Activated CD8-positive, alpha-beta T cell treated with anti-CD3 and anti-CD28 coated beads for 36 hours (primary cell): ENCODE measurements at regions not wholly inside any gene's neighbourhood (a gene's known extent, or its start where the extent isn't known, plus 50 kb on each side); places are given as distances from the start of the nearest gene placed in this dataset.
A peak's percentile ranks its signal among the peaks of the same experiment; 100 is the strongest.

Experiments
- ATAC-seq: fragments of 200-7000 bp; cut with Tn5 transposase; one replicate; pipeline ENCODE4 v1.10.0; 2021; ENCODE audit warnings: mild to moderate bottlenecking, moderate library complexity
- CTCF ChIA-PET: fragments of 350-600 bp; sonication (Branson Sonifier 250); formaldehyde crosslinking; loops from one replicate; lab custom pipeline; 2021; ENCODE audit warnings: antibody characterized with exemption; lab: Charles Lee
- POLR2A ChIA-PET: fragments of 350-600 bp; sonication (Branson Sonifier 250); formaldehyde crosslinking; loops from one replicate; lab custom pipeline; 2021; ENCODE audit warnings: antibody characterized with exemption; lab: Charles Lee
- DNase-seq: peaks from one replicate; pipeline ENCODE4 v3.0.0-alpha.2; 2020
- H3K27ac Mint-ChIP-seq: one replicate; pipeline ENCODE4 v1.8.0; 2021; ENCODE audit warnings: mild to moderate bottlenecking, mixed read lengths
- H3K27me3 Mint-ChIP-seq: one replicate; pipeline ENCODE4 v1.8.0; 2021; ENCODE audit warnings: mixed read lengths
- H3K36me3 Mint-ChIP-seq: one replicate; pipeline ENCODE4 v1.8.0; 2021; ENCODE audit warnings: low read depth, mixed read lengths
- H3K4me1 Mint-ChIP-seq: one replicate; pipeline ENCODE4 v1.8.0; 2021; ENCODE audit warnings: low read depth, mixed read lengths
- H3K4me3 Mint-ChIP-seq: one replicate; pipeline ENCODE4 v1.8.0; 2021; ENCODE audit warnings: mild to moderate bottlenecking, moderate library complexity, mixed read lengths
- H3K9me3 Mint-ChIP-seq: one replicate; pipeline ENCODE4 v1.8.0; 2021; ENCODE audit warnings: mixed read lengths
- intact Hi-C: fragments of 100-400 bp; cut with micrococcal nuclease; formaldehyde crosslinking; loops from one replicate; pipeline ENCODE4 v1.10.0; 2022
- TF ChIP-seq, protein P1 (sequence below): fragments of 200-600 bp; IDR thresholded peaks from one replicate; pipeline ENCODE4 v1.8.0; 2022; ENCODE audit warnings: antibody characterized with exemption, mild to moderate bottlenecking

DNA sequence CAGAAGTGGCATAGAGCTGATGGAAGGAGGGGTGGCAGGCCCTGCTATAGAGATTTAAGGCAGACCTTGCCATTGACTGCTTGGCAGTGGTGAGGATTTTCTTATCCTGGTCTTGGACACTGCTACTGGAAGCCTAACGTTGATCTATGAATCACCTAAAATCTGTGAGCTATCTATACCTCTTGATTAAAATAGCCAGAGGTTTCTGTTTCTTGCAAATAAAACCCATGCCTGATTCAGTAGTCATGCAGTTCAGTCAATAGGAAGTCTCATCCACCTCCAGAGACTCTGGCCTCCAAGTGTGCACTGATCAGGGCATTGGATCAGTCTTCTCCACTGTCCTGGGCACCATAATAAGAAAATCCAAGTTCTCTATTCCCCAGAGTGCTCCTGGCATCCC, 286.5 kb downstream of the PTEN start:
- H3K4me3 Mint-ChIP-seq = no peak overlapping the region
- ATAC-seq (no peak), DNase-seq (no peak)
- no peaks in the 10 kb centered on the region for H3K27me3 Mint-ChIP-seq
- H3K9me3 Mint-ChIP-seq = peaks cover 10% of the 10 kb centered on the region
- peaks cover 15% of the 10 kb centered on the region for H3K4me1 Mint-ChIP-seq
- TF ChIP-seq, protein P1, sequence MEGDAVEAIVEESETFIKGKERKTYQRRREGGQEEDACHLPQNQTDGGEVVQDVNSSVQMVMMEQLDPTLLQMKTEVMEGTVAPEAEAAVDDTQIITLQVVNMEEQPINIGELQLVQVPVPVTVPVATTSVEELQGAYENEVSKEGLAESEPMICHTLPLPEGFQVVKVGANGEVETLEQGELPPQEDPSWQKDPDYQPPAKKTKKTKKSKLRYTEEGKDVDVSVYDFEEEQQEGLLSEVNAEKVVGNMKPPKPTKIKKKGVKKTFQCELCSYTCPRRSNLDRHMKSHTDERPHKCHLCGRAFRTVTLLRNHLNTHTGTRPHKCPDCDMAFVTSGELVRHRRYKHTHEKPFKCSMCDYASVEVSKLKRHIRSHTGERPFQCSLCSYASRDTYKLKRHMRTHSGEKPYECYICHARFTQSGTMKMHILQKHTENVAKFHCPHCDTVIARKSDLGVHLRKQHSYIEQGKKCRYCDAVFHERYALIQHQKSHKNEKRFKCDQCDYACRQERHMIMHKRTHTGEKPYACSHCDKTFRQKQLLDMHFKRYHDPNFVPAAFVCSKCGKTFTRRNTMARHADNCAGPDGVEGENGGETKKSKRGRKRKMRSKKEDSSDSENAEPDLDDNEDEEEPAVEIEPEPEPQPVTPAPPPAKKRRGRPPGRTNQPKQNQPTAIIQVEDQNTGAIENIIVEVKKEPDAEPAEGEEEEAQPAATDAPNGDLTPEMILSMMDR = no peak
- intact Hi-C loops = no loop called here
- H3K27ac Mint-ChIP-seq = no peak overlapping the region
- ChIA-PET CTCF (no interaction called here), POLR2A (no interaction called here)
- H3K36me3 Mint-ChIP-seq = peaks cover 6% of the 10 kb centered on the region

DNA sequence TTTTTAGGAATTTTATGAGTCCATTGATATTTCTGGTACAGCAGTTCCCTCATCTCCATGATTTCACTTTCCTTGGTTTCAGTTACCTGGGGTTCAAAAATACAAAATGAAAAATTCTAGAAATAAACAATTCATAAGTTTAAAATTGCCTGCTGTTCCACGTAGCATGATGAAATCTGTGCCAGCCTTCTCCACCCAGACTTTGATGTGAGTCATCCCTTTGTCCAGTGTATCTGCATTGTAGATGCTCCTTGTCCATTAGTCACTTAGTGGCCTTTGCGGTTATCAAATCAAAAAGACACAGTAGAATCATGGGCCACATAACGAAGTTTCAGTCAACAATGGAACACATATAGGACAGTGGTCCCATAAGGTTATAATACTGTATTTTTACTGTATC, 286.9 kb downstream of the PTEN start:
- ATAC-seq (no peak), DNase-seq (no peak)
- H3K9me3 Mint-ChIP-seq = peaks cover 10% of the 10 kb centered on the region
- no peak overlapping the region for H3K4me3 Mint-ChIP-seq
- H3K27ac Mint-ChIP-seq = no peak overlapping the region
- peaks cover 15% of the 10 kb centered on the region for H3K4me1 Mint-ChIP-seq
- intact Hi-C loops = no loop called here
- TF ChIP-seq, protein P1 = no peak
- H3K27me3 Mint-ChIP-seq = no peaks in the 10 kb centered on the region
- peaks cover 6% of the 10 kb centered on the region for H3K36me3 Mint-ChIP-seq
- CTCF ChIA-PET = no interaction called here
- POLR2A ChIA-PET = no interaction called here

DNA sequence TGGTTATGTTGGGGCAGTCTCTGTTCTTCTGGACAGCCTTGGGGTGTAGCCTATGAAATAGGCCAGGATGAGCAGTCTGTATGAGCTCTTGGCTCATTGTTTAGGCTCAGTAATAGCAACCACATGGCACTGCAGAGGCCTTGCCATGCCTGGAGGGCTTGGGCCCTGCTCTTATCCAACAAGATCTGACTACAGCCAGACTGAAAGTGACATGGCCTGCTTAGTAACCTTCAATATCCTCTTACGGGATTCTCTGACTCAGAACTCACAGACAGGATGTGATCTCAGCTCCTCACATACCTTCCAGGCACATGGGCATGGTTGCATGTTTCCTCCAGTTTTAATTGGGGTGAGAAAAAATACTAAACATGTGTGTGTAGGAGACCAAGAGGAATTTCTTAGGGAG, 289.3 kb downstream of the PTEN start:
- Mint-ChIP-seq H3K27me3 (no peaks in the 10 kb centered on the region), H3K36me3 (peaks cover 6% of the 10 kb centered on the region), H3K4me3 (no peak overlapping the region), H3K4me1 (peaks cover 15% of the 10 kb centered on the region), H3K27ac (peak overlapping the region; percentile 89), H3K9me3 (peaks cover 10% of the 10 kb centered on the region)
- POLR2A ChIA-PET = interaction anchor here (0.6 to 1.2 kb wide), 2 partner anchors 35 to 290 kb away, joined by 3 read pairs; no protein-coding TSS in a partner anchor
- intact Hi-C loops = no loop called here
- TF ChIP-seq, protein P1 = no peak
- peak; percentile 100 for ATAC-seq
- CTCF ChIA-PET = interaction anchor here (1.3 kb wide), 1 partner anchor 10 kb away, joined by 4 read pairs; no protein-coding TSS in a partner anchor
- DNase-seq = peak; percentile 75

DNA sequence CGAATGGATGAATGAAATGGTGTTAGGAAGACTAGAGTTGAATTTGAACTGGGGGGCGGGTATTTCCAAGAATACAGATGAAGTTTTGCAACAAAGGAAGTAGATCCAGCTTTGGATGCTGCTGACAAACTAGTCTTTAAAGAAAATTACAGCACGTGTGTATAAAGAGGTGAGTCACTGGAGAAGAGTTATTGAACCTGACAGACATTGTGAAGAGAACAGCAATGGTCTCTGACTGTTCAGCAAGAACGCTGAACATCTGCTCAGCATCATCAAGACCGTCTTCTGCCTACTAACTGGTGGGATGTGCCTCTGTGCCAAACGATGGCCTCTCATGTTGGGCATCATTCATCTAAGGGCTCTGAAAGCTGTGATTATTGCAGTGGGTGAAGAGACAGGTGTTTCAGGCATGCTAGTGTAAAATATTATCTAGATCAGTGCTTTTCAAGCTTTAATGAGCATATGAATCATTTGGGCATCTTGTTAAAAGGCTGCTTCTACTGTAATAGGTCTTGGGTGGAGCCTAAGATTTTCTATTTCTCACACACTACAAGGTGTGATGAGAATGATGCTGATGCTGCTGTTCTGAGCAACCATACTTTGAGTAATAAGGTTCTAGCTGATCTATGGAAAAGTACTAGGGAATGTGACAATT, 291.3 kb downstream of the PTEN start:
- Mint-ChIP-seq H3K4me1 (peaks cover 15% of the 10 kb centered on the region), H3K27ac (no peak overlapping the region), H3K9me3 (peaks cover 10% of the 10 kb centered on the region), H3K27me3 (no peaks in the 10 kb centered on the region), H3K4me3 (no peak overlapping the region), H3K36me3 (peaks cover 6% of the 10 kb centered on the region)
- ATAC-seq (no peak), DNase-seq (no peak)
- TF ChIP-seq, protein P1 = no peak
- ChIA-PET CTCF (no interaction called here), POLR2A (no interaction called here)
- intact Hi-C loops = no loop called here

DNA sequence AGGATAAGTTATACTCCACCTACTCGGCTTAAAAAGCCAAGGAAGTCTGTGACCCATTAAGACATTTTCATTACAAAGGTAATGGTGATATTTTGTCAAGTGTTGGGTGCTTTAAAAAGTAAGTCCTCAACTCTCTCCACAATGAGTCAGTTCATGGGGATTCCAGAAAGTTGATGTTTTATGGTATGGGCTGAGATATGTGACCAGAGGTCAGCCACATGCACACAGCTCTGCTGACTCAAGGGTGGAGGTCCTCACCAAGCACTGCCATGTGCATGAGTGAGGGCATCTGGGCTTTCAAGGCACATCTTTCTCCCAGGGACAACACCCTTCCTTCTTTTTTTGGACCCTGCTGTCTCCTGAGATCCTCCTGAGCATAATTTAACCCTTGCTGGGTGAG, 292.9 kb downstream of the PTEN start:
- H3K27ac Mint-ChIP-seq = no peak overlapping the region
- H3K4me3 Mint-ChIP-seq = no peak overlapping the region
- TF ChIP-seq, protein P1 = no peak
- ChIA-PET POLR2A (no interaction called here), CTCF (interaction anchor here (1.1 kb wide), 1 partner anchor 42 kb away, joined by 3 read pairs; no protein-coding TSS in a partner anchor)
- DNase-seq = no peak
- intact Hi-C loops = no loop called here
- peaks cover 15% of the 10 kb centered on the region for H3K4me1 Mint-ChIP-seq
- H3K36me3 Mint-ChIP-seq = peaks cover 6% of the 10 kb centered on the region
- no peak for ATAC-seq
- H3K27me3 Mint-ChIP-seq = no peaks in the 10 kb centered on the region
- H3K9me3 Mint-ChIP-seq = peaks cover 10% of the 10 kb centered on the region
